GM19463 (cell line): ENCODE measurements at regions not wholly inside any gene's neighbourhood (a gene's known extent, or its start where the extent isn't known, plus 50 kb on each side); places are given as distances from the start of the nearest gene placed in this dataset.

ENCODE experiments used
- ATAC-seq: cut with Tn5 transposase; IDR thresholded peaks from one replicate; pipeline ENCODE4 v1.9.1; 2021; ENCODE audit warnings: mild to moderate bottlenecking, moderate library complexity; ENCODE audit not compliant: unreplicated experiment

DNA sequence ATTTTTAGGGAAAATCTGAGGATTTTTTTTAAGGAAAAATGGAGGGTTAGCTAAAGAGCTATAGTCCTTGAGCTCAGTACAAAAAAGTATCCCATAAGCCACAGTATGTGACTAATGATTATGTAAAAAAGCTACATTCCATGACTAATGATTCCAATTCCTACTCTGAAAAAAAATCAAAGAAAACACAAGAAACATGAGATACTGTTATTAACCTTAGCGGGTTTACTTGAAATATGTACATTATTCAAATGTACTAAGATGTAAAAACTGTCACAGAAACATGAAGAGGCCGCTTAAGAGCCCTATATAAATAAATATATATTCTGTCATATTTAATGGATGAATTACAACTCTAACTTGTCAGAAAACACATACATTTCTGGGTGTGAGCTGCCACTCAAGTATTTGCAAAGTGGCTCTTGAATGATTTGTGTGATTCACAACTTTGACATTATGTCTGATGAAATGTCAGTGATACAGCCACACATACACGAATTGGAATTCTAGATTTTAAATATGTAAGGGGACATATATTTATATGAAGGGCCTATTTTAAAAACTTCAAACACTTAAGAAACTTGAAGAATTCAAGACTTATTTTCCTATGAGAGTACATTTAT, 518.7 kb upstream of the SUCLG2 start:
- ATAC-seq, result no peak

DNA sequence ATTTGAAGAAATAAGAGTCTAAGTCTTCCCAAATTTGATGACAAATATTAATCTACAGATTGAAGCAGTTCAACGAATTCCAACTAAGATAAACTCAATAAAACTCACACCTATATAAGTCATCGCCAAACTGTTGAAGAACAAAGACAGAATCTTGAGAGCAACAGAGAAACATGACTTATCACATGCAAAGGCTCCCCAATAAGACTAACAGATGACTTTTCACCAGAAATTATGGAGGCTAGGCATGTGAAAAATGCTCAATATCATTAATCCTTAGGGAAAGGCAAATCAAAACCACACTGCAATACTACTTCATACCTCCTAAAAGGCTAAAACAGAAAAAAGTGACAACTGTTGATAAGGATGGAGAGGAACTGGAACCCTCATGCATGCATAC, 517.6 kb upstream of the SUCLG2 start:
- no peak for ATAC-seq

DNA sequence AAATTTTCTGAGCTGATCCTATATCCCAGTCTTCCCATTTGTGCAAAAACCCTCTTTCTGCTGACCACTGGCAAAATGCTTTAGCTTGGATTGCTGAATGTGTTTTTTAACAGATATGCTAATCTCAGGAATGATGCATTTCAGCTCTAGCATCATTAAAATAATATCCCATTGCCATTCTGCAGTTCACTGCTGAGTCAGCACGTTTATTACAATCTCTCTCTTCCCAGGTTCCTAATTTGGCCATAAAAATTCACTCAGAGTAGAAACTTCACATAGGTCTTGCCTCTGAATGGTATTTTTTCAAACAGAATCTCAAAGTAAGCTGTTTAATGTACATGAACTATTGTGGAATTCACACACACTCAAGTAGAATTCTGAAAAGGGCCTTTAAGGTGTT, 509.6 kb upstream of the SUCLG2 start:
- no peak for ATAC-seq

DNA sequence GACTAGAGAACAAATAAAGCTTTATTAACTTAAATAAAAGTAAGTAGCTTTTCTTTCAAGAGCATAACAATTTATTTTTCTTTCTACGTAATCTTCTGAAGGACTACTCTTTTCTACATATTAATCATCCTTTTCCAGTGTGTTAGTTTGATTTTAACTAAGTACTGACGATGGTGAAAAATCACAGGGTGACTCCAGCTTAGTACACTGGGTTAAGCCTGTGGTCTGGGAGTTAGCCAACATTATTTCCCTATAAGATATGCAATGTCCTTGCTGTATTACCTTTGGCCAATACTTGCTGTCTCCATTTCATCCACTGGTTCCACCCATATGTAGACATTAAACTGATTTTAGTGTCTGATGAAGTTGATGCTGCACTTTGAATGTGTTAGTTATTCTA, 508.6 kb upstream of the SUCLG2 start:
- no peak for ATAC-seq

DNA sequence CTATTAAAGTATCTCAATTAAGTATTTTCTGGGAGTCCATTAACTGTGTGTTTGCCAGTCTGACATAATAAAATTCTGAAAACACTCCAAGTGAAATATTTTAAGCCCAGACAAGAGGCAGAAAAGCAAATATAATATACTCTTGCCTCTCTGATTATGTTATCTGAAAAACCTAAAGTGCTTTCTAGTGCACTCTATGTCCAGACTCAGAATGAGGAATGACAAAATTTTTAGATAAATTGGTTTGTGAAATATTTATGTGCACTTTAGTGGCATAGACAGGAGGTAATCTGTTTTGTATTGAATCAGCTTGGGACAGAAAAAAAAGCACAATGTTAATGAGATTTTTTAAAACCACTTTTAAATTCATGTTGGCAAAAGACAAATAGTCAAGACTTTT, 508.2 kb upstream of the SUCLG2 start:
- no peak for ATAC-seq

DNA sequence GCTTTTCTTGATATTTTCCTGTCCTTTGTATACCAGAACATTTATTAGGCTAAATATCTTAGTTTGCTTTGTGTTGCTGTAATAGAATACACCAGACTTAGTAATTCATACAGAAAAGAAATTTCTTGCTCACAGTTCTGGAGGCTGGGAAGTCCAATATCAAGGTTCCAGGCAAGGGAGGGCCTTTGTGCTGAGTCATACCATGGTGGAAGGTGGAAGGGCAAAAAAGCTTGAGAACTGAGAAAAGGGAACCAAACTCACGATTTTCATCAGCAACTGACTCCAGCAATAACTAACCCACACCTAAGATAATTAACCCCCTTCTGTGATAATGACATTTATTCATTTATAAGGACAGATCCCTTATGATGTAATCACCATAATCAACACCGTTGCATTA, 496.9 kb upstream of the SUCLG2 start:
- ATAC-seq, result no peak

DNA sequence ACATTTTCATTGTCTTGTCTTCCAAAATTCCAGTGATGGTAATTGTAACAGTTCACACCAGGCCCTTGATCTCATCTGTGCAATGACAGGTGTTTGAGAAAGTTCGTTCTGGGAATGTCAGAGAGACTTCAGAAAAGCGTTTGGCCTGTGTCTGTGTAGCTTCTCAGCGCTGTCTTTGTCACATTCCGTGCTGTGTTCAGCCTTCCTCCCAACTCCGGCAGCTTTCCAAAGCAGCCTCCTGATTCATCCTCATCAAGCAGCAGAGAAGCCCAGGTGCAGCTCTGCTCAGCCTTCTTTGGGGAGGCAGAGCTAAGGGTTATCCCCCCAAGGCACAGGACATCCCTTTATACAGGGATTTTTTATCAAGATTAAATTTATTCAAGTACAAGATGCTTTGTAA, 494.0 kb upstream of the SUCLG2 start:
- no peak for ATAC-seq

DNA sequence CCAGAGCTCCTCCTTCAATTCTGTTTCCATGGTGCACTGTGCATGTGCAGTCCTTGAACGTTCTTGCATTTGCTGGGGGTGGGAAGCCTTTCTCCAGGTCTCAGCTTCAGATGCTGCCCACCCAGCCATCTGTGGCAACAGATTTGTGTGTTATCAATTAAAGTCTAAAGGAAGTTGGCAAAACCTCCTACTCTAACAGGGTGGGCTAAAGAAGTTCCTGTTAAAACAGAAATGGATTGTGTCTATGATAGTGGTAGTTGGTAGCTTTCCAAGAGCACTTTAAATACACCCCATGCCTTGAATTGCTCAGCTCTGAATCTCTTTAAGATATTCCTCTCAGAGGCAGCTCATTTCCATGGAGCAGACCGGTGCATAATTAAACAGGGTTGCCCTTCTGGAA, 488.0 kb upstream of the SUCLG2 start:
- no peak for ATAC-seq

DNA sequence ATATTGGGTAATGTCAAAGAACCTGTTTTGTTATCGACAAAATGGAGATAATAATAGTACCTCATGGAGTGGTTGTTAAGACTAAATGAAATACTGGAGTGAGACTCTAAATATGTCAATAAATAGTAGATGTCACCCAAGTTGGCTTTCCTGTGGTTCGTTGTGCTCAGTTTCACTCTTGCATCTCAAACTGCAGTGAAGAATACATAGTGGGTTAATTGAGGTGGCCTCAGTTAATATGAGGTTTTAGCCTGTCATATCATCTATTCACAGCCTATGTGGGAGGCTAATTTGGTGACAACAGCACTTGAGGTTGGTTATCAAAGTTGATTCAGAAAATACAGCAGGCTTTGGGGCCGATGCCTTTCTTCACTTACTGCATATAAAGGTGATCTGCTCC, 485.5 kb upstream of the SUCLG2 start:
- ATAC-seq, result no peak

DNA sequence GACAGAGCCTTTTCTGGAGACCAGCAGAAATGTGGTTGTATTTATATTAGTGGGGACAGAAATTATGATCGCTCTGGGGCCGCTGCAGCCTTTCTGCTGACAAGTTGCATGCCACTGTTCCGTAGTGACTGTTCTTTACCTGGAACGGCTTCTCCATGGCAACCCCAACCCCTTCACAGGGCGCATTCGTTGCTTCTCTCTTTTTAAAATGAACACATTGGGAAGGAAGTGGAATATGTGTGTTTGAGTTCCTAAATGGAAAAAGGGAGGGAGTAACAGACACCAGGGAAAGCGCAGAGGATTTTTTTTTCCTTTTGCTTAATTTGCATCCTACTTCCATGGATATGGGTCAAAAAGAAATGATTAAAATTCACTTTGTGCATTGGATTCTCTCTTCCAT, 482.0 kb upstream of the SUCLG2 start:
- no peak for ATAC-seq

DNA sequence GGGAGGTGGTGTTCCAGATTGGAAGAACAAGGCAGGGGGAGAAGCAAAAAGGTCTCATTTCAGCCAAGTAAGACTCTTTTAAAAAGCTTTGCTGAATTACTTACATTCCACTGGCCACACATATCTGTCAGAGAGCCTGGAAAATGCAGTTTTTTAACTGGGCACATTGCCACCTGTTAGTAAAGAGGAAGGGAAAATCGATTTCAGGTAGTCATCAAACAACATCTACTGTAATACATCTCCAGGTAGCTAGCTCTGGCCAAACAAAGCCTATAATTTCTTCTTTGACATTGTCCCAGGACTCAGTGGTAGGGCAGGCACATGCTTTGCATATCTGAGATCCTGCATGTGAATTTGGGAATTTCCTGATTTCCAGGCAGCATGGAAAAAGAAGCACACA, 480.7 kb upstream of the SUCLG2 start:
- ATAC-seq, result no peak

DNA sequence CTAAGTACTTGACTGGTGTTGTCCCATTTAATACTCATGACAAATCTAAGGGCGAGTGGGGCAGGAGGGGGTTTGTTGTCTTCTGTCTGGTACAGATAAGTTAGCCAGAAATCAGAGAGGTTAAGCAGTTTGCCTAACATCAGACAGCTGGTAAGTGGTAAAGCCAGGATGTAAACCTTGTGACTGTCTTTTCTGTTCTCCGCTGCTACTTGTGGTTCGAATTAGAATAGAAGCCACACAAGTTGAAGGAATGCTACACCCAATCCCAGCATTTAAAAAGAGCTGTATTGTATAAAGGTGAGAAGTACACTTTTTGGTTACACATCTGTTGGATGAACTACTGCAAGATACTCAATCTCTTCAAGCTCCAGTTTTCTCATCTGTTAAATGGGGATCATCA, 474.7 kb upstream of the SUCLG2 start:
- ATAC-seq, result no peak

DNA sequence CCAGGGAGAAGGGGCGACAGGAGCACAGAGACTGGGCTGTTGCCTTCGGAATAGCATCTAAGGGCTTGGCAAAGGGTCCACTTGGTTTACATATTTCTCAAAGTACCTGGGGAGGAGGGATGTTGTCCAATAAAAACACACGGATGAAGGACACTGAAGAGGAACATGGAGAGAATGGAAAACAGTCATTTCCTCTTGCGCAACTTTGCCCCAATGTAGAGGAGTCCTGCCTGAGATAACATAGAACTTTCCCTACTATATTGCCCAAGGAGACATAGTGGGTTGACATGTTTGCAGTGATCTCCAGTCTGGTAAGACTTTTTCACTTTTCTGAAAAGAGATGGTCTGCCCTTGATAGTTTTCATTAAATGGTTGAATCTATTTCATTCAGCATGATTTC, 468.8 kb upstream of the SUCLG2 start:
- ATAC-seq, result no peak

DNA sequence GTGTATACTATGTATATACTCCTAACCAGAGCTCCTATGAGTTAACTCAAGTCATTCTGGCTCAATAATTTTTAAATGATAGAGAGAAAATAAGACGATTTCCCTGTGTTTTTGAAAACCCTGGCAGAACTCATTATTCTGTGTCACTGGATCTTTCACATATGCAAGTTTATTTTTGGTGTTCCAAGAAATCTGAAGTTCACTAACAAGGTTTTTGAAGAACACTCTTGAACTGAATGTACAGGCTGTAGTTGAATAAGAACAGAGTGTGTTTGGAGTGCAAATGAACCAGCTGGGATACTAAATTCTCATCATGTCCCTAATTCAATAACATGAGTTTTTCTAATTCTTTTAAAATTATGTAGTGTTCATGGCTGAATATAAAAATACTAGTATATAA, 466.9 kb upstream of the SUCLG2 start:
- ATAC-seq, result no peak

DNA sequence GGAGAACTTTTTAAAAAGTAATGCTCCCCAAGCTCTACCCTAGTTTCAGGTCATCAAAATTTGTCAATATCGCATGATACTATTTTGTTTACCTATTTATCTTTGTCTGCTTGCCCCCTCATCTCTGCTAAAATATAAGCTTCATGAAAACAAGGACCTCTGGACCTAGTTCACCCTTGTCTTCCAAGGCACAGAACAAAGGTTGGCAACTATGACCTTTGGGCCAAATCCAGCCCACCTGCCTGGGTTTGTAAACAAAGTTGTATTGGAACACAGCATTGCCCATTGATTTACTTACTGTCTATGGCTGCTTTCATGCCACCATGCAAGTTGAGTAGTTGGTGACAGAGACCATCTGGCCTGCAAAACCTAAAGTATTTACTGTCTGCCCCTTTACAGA, 462.2 kb upstream of the SUCLG2 start:
- ATAC-seq, result no peak

DNA sequence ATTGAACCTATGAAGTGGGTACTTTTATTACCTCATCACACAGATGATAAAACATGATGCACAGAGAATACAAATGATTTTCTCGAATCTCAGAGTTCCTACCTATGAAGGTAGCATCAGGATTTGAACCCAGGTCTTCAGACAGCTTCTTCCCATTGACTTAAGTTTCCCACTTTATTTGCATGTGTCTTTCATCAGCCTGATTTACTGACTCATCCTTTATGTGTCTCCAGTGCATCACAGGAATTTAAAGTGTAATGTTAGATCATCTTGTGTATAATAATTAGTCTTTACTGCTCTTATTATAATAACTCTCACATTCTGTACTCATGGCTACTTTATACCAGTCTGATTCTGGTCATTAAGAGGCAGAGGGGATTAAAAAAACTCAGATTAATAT, 449.4 kb upstream of the SUCLG2 start:
- ATAC-seq, result no peak

DNA sequence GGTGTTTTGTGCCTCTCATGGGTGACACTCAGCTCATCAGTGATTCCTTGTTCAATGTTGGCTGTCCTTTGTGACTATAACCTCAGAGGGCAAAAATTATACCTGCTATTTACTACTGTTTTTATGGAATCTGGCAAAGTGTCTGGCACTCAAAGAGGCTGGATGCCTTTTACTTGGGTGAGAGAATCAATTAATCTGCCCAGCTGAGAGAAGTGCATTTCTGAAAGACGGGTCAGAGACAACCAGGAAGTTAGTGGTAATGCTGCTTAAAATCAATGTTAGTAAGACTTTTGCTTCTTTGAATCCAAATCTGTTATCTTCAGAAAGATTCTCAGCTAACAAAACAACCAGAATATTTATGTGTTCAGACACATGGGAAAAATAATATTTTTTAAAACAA, 436.2 kb upstream of the SUCLG2 start:
- no peak for ATAC-seq

DNA sequence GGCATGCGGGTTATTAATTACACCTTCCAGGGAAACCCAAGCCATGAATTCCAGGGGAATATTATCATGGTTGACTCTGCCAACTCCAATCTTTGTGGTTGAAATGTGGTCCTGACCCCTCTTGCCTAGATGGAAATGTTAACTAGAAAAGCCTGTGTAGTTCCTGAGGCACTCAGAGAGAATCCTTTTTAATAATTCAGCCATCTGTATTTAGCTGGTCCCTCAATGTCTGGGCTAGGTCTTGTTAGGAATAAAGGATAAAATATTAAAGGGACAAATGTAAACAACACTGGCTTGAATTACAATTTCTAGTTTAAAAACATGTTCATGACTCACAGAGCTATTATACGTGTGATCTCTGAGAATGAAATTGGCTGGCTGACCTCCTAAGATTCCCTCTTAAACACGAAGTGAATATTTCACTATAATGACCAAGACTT, 435.2 kb upstream of the SUCLG2 start:
- ATAC-seq, result no peak

DNA sequence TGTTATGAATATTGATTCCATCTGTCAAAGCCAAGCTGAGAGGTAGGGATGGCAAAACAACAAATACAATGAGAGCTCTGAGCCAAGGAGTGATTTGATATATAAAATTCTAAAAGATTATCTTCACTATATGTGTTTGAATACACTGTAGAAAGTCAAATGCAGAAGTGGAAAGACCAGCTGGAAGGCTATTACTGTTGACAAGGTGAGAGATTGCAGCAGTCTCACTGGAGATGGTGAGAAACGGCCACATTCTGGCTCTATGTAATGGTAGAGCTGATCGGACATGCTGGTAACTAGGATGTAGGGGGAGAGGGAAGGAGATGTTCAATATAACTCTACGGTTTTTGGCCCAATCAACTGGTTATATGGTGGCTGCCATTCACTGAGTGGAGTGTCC, 434.2 kb upstream of the SUCLG2 start:
- ATAC-seq, result no peak

DNA sequence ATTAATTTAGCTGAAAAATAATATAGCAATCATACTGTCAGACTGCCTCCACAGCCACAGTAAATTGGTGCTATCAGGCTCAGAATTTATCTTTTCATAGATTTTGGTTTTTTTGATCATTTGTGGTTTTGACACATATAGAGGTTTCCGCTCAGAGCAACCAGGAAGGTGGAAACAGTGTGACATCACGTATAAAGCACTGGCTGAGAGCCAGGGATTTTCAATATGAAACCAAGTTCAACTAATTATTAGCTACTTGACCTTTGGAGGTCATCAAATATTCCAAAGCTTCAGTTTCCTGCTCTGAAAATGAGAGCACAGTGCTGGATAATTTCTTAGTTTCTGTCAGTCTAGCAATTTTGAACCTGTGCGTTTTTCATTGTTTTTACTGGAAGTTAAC, 433.8 kb upstream of the SUCLG2 start:
- no peak for ATAC-seq

DNA sequence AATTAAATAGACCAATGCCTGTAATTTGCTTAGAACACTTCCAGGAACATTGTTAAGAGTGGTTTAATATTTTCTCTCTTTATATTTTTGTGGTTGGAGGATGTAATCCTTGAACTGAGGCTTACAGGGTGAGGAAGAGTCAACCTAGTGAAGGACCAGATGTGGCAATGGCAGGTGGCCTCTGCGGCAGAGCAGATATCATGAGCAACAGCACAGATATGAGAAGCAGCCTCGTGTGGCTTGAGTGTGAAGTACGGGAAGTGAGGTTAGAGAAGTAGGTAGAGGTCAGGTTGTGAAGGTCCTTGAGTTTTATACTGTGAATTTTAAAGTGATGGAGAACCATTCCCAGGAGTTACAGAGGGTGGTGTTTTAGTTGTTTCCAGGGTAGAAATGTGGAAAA, 417.6 kb upstream of the SUCLG2 start:
- no peak for ATAC-seq

DNA sequence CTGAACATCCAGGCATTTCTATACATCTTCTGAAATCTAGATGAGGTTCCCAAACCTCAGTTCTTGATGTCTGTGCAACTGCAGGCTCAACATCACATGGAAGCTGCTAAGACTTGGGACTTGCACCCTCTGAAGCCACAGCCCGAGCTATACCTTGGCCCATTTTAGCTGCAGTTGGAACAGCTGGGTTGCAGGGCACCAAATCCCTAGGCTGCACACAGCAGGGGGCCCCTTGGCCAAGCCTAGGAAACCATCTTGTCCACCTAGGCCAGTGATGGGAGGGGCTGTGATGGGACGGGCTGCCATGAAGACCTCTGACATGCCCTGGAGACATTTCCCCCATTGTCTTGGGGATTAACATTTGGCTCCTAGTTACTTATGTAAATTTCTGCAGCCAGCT, 415.8 kb upstream of the SUCLG2 start:
- ATAC-seq, result no peak

DNA sequence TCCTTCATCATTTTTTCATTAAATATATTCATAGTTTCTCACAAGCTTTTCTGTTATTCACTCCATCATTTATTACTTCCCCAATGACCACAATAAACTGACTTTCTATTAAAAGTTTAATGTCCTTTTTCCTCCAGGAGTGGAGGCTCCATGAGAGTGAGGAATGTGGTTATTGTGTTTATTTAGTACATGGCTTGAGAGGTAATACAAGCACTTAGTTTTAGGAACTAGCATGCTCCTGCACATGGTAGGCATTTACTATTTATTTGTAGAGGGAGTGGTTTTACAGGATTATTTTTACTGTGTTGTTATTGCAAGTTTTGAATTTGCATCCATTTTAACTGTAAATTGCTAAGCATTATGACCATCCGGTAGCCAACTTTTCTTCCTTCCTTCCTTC, 412.9 kb upstream of the SUCLG2 start:
- ATAC-seq, result no peak

DNA sequence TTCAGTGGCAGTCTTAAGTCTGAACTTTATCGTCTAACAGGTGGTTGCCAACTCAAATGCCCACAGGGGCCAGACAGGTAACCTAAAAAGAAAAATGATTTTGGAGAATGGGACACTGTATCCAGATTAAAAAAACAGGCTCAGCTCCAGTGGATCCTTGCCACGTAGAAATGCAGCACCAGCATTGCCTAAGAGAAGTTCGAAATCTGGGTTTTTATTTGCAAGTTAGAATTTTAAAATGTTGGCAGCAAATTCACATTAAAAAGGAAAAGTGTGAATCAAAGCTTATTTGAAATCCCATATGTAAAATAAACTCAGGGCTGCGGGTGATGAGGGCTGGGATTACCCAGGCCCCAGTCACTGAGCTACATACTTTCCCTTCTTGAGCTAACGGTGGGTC, 408.5 kb upstream of the SUCLG2 start:
- no peak for ATAC-seq
